ENCODE measurements at regions not wholly inside any gene's neighbourhood (a gene's known extent, or its start where the extent isn't known, plus 50 kb on each side); places are given as distances from the start of the nearest gene placed in this dataset.

GRCh38 chr6:140318408-140318807 is 944.0 kb upstream of the CITED2 start:
- no peak for TF ChIP-seq CTCF (conservative IDR thresholded peaks at IDR 0.05; ENCODE audit: low read depth, low read length)
- TF ChIP-seq EZH2 (IDR thresholded peaks at IDR 0.05; ENCODE audit: borderline replicate concordance, low read depth, low read length, poor library complexity, severe bottlenecking): no peak

All from A673 (cell line).